ENCODE measurements at regions not wholly inside any gene's neighbourhood (a gene's known extent, or its start where the extent isn't known, plus 50 kb on each side); places are given as distances from the start of the nearest gene placed in this dataset.

DNA sequence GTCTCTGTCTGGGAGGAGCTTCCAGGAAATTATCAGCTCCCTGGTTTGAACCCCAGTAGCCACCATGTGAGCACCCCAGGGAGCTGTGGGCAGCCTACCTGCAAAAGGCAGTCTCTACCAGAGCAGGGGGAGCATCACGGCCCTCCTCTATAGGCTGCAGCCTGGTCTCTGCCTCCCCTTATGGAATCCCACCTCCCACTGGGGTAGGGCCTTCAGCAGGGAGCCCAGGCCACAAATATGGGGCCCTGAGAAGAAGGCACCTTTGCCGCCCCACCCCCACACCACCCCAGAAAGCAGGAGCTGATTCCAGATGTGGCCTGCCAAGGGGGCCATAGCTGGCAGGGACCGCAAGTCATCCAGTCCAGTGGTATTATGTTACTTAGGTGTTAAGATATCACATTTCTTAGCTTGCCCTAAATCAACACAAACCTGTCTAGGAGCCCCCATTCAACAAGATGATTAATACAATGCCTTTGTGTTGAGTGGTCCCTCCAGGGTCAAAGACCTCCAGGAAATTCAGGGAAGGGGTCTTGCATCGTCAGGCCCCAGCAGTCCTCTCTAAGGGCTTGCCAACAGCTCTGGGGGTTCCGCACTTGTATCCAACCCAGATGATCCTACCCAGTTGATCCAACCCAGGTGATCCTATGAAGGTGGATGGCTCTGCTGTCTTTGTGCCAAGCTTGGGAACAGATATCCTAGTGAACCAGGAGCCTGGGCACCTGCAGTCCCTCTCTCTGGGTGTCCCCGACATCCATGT lies 114.9 kb downstream of the OAT start:
- DNase-seq (ENCODE audit: low read depth, low spot score), result no peak

DNA sequence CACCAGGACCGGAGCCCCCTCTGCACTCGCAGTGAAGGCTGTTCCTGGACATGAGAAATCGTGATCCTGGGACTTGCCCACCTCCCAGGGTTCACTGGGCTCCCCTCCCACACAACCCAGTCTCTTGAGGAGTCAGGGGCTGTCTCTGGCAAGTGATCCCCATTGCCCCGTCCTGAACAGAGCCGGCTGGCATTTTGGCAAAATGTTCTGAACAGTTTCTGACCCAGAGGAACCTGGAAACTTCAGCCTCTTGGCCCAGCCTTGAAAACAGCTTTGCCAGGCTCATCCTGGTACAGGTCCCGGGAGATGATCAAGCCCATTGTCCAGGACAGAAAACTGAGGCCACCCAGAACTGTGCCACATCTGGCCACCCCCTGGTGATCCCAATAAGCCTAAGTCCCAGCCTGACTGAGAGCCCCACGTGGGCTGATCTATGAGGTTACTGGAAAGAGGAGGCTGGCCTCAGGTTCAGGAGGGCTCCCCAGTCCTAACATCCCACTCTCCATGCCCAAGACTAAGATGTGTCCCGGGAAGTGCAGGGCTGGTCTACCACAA lies 115.7 kb downstream of the OAT start:
- DNase-seq (ENCODE audit: low read depth, low spot score), result no peak

DNA sequence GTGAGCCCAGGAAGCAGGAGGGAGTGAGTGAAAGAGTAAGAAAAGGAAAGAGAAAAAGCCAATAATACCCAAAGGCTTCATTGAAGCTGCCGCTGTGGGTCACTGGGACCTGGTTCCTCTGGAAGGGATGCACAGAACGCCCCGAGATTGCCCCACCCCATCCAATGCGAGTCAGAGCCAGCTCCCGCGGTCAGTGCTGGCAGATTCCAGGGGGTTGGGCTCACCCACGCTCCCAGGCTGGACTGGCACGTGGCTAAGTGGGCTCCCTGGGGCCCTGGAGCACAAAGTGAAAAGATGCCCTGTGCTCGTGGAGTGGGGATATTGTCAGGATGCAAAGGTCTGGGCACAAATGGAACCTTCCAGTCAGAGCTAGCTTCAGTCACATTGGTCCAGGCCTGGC lies 117.0 kb downstream of the OAT start:
- no peak for DNase-seq (ENCODE audit: low read depth, low spot score)

DNA sequence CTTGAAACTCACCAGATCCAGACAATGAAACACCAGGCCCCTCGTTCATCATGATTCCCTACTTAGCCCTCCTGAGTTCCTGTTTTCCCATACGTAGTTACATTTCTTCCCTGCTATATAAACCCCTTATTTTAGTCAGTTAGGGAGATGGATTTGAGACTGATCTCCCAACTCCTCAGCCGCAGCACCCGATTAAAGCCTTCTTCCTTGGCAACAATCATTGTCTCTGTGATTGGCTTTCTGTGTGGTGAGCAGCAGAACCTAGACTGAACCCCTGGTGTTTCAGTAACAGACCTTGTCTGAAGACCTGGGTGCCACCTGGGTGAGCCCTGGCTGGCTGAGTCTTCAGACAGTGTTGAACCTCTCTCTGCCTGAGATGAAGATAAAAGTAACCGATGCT lies 118.0 kb downstream of the OAT start:
- DNase-seq (ENCODE audit: low read depth, low spot score), result no peak

DNA sequence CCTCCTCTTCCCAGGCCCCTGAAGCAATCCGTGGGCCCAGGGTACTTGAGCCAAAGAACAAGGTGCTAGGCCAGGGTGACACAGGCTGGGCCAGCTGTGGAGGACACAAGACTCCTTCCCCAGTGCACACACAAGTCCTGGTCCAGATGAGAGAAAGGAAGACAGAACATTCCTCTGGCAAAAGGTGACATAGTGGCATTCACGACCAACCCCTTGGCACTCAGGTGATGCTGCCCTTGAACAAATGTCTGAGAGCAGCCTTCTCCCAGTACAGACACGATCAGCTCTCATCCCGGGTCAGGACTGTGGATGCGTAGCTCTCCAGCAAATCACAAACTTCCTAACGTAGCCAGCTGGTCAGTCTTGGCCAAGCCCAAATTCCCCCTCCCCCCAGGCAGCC lies 118.5 kb downstream of the OAT start:
- no peak for DNase-seq (ENCODE audit: low read depth, low spot score)

DNA sequence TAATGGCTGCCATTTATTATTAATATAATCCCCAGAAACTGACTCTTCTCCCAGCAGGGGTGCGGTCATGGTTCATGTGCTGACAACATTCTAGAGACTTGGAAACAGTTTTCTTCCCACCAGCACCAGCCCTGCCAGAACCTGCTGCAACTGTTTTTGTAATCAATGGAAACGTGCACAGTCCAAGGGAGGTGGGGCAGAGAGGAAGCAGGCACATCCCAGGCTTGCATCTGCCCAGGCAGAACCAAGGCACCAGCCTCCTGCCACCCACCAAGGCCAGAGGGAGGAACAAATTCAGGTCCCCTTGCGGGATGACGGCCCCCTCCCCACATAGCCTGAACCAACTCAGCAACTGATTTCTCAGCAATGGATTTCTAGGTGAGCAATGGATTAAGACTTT lies 119.0 kb downstream of the OAT start:
- DNase-seq (ENCODE audit: low read depth, low spot score), result no peak

DNA sequence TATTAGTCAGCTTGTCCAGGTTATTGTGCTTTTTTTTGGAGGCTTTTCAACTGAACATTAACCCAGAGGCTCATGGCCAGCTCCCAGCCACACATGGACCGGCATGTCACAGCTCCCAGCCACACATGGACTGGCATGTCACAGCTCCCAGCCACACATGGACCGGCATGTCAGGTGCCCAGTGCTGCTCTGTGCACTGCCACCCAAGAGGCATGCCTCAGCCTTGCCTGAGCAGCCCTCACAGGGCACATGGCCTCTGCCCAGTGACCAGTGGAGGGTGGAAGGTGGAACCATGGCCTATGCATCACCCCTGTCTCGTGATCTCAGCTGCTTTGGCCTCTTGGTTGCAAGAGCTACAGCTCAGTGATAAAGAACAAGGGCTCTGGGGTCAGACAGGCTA lies 119.8 kb downstream of the OAT start:
- DNase-seq (ENCODE audit: low read depth, low spot score), result no peak

DNA sequence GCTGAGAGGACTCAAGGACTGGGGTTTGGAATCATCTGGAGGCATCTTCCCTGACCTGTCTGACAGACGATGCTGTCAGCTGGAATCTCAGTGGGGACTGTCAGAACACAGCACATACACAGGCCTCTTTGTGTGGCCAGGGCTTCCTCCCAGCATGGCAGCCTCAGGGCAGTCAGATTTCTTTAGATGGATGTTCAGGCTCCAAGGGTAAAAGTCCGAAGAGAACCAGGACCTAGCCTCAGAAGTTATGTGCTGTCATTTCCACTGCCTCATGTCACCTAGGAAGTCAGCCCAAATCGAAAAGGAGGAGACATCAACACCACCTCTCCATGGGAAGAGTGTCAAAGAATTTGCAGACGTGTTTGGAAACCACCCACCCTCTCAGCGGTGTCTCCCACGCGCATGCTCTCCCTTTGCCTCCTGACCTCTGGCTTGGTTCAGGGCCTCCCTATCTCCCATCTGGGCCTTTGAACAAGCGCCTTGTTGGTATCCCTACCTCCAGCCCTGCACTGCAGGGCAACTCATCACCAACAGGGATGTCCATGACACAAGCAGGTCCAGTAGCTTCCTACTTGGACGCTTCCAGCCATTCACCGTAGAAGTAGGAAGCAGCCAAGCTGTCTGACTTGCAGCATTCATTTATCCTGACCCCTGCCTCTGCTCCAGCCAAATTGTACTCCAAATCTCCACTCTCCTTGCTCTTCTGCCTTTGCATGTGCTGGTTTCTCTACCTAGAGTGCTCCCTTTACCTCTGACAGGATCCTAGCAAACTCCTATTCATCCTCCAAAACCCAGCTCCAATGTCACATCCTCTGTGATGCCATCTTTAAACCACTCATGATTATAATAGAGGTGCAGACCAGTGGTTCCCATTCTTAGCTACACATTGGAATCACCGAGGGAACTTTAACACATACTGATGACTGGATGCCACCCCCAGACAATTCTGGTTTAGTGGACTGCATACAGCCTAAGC lies 121.6 kb downstream of the OAT start:
- DNase-seq (ENCODE audit: low read depth, low spot score), result no peak

DNA sequence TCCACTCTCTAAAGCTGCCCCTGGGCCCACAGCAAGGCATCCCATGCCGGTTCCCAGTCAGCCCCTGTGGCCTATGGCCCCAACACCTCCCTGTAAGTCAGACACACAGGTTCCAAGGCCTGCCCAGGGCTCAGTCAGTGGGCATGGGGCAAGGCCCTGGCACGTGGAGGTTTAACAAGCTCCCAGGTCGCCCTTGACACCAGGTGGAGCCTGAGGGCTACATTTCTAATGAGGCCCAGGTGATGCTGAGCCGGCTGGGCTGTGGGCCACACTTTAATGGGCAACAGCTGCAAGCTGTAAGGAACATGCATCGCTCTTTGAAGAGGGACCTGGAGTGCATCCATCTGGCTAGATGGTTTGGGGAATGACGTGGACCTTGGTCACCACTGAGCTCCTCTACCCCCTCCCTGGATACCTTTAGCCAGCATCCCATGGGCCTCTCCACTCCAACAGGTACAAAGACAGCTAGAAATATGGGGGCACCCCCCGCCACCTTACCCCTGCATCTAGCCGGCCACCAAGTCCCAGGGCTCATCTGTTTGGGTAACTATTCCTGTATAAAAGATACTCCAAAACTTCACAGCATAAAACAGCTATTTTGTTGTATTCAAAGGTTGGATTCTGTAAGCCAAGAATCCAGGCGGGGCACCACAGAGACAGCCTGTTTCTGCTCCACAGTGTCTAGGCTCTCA lies 122.5 kb downstream of the OAT start:
- no peak for DNase-seq (ENCODE audit: low read depth, low spot score)

DNA sequence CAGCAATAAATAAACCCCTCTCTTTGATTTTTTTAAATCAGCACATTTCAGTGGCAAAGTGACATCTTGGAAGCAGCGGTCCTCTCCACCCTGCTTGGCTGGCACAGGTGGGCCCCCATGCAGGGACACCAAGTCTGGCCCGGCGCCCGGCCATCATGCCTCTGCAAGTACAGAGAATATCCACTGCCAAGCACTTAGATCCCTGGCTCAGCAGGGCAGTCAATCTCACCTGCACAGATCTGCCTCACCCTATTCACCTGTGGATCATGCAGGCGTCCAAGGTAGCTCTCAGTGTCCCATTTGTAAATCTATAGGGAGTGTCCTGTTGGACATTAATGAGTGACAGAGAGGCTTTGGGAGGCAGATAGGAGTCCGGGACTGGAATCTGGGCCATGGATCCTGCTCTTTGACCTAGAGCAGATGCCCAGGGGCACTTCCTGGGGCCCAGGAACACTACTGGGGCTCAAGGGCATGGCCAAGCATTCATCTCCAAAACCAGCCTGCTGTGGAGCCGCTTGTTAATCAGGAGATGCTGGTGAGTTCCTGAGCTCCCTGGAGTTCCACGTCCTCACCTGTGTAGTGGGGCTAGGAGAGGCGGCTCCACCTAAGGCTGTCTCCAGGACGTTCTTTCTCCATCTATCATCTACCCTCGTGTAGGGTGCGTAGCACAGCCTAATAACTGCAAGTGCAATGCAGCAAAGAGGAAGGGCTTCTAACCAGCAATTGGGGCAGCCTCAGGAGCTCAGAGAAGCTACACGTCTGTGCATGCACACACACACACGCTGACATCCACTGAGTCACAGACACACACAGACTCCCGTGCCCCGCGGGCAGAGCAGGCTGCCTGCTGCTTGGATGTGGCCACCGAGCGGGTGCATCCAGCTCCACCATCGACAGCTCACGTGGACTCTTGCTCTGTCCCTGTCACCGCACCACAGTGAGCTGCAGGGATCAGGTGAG lies 123.6 kb downstream of the OAT start:
- DNase-seq (ENCODE audit: low read depth, low spot score), result no peak

DNA sequence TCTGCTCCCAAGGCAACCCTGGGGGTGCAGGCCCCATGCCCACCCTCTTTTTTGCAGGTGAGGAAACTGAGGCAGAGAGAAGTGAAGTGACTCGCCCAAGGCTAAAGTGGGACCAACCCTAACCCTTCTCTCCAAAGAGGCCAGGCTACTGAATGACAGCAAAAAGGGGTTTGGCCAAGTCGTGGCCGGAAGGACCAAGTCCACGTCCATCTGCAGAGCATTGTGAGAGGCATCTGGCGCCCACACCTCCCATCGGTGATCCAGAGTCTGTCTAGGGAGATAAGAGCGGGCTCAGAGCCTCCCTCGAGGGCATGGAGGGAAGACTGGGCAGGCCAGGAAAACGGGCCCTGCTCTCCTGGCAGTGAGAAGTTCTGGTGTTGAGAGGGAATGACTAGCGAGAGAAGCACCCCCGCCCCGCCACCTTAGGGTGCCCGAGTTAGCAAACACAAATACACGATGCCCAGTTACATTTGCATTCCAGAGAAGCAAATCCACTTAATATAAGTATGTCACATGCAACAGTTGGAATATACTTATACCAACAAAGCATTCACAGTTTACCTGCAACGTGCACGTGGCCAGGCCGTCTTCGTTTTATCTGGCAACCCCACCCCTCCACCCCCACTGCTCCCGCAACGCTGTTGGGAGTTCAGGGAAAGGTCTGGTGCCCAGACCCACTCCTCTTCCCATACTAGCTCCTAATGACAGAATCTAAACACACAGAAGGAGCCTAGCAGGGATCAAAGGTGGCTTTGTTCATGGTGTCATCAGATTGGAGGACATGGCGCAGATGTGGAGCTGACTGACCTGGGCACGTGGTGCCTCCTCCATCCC lies 124.9 kb downstream of the OAT start:
- no peak for DNase-seq (ENCODE audit: low read depth, low spot score)

DNA sequence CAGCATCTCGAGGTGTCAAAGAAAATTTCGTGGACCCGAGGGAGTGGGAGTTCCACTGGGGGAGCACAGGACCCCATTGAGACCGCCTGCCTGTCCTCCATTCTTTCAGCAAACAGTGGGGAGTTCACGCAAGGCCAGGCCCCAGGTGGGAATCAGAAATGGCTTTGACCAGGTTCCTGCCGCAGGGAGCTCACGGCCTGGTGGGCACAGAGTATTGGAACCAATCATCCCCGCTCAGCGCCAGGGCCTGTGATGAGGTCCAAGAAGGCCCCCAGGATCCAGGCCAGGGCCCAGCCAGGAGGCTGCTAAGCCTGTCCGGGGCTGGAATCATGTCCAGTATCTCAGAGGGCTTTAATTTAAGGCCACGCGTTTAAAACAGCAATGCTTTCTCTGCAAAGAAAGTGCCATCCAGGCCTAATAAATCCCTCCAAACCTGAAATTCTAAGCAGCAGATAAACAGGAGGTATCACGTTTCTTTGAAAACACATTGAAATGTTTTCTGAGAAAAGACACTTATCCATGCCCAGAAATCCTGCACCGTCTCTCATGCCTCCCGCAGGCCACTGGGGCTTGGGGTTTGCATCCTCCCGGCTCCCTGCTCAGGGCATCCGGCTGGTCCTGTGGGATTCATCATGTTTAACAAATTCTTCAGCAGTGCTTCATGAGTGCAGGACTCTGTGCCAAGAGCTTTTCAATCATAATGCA lies 125.7 kb downstream of the OAT start:
- DNase-seq (ENCODE audit: low read depth, low spot score), result peak; percentile 89

DNA sequence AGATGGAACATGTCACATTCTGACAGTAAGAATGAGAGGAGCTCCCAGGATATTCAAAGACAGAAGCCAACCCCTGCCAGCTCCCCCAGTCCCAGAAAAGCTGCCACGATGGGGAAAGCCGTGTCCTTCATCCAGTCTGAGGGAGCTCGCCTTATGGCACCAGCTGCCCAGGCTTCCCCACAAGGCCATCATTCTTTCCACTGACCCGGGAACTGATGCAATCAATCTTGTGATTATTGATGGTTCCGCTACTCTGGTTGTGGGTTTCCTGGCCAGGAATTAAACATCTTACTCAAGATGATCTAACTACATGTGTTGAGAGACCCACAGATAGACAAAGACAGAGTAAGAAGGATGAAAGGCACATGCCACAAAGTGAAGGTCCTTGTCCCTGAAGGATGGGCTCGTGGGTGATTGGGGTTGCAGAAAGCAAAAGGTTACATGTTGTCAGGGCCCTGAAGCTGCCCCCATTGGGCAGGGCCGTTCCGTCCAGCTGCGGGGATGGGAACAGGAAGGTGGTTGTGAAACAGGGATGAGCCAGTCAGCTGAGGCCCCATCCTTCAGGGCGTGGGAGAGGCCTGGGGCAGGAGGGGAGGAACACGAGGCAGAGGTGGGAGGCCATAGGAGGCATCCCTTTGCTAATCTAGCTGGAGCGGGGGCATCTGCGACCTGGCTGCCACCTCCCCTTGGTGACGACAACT lies 127.6 kb downstream of the OAT start:
- no peak for DNase-seq (ENCODE audit: low read depth, low spot score)

DNA sequence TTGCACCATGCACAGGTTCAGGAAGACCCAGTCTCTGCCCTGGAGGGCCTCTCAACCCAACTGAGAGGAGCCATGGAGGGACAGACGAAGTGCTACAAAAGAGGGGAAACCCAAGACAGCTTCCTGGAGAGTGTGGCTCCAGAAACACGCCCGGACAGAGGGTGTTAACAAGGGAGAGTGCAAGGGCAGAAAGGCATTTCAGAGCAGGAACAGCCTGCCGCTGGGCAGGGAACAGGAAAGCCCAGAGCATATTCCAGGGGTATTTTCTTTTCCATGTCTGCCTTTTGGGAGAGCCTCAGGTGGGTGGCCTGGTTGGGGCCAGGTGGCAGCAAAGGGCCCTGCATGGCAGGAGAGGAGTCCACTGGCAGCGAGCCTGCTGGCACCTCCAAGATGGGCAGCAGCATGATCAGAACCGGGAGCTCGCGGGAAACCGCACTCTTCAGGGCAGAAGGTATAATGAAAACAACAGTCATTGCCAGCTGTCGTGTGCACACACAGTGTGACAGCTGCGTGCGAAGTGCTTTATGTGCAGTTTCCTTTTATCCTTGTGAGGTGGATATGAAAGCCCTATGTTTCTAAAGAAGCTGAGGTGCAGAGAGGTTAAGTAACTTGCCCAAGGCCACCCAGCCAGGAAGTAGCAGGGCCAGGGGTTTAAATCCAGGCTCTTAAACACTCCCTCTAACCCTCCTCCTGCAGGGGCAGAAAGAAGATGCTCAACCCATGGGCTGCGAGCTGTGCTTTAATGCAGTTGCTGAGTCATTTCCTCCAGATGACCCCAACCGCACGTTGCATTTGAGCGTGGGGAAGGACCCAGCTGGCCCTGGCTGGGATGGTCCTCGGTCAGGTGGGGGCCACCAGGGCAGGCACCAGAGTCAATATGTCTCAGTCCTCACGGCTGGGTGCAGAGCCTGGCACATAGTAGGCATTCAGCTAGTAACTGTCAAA lies 128.6 kb downstream of the OAT start:
- peak; percentile 40 for DNase-seq (ENCODE audit: low read depth, low spot score)

DNA sequence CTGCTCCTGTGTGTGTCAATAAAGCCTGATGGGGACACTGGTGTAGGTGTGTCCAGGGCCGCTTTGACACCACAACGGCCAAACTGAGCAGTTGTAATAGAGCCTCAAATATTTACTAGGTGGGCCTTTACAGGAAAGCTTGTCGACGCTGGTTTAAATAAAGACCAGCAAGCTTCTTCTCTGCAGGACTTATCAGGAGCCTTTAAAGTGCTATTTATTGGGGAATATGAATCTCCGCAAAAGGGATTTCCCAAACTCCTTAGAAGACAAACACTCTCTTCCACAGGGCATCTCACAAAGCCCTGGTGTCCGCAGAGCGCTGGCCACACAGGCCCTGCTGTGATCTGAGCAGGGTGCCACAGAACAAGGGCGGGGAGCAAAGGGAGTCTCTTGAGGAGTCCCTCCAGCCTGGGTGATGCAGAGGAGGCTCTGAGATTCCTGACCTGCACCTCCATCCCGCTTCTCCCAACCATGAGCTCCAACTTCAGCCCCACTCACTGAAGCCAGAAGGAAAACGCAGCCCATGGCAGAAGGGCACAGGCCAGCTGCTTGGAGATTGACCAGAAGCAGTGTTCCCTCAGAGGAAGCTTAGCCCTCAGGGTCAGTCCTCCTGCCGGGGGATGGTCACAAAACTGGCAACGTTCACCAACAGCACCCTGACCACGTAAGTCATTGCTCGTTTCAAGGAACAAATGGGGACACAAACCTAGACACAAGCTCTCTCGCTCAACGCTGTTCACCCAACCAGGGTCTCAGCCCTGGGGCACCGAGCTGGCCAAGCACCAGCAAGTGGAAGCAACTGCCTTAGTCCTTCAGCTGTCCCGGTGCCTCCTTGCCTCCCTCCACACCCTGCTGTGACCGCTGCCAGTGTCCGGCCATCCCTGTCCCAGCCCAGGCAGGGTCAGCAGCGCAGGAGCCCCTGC lies 129.5 kb downstream of the OAT start:
- no peak for DNase-seq (ENCODE audit: low read depth, low spot score)

DNA sequence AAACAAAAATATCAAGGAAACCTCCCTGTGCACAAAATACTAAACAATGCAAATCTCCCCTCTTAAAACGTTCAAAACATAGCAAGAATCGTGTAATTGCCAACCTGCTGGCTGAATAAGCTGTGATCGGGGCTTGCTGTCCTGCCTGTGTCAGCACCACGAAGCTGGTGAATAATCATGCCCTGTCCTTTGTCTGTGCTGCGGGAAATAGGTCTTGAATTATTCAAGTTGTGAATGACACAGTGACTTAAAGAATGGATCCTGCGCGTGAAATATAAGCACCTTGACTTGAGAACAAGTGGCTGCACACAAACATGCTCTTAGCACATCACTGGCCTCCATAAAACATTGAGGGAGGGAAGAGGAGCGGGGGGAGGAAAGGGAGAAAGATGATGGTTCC lies 130.2 kb downstream of the OAT start:
- DNase-seq (ENCODE audit: low read depth, low spot score), result no peak

Data from brain pericyte (primary cell).